H1 (cell line): ENCODE measurements at regions not wholly inside any gene's neighbourhood (a gene's known extent, or its start where the extent isn't known, plus 50 kb on each side); places are given as distances from the start of the nearest gene placed in this dataset.

ENCODE experiments used
- CTBP2 ChIP-seq: IDR thresholded peaks from 2 replicates; pipeline ENCODE4 v1.7.0; 2011; ENCODE audit warnings: borderline replicate concordance, mild to moderate bottlenecking, moderate library complexity, mixed read lengths, low read length; ENCODE audit not compliant: insufficient read depth, insufficient read length
- SP1 ChIP-seq: IDR thresholded peaks from 2 replicates; pipeline ENCODE4 v1.6.1; 2011; ENCODE audit warnings: low read depth, low read length

DNA sequence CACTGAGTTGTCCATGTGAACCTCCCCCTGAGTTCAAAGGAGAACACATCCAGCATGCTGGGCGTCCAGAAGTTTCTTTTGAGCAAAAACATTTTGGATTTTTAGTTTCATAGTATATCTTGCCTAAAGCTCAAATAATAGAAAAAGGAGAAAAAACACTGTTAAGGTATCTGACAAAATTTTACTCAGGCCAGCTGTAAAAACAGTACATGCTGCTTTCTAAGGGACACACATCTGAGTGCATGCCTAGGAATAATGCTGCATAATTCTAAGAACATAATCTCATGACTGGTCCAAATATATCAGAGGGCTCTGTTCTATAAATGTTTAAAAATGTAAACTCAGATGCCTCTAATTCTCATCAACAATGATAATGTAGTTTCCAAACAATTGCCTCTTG, 561.3 kb upstream of the INTU start (continued):
- TF ChIP-seq SP1 (no peak), CTBP2 (no peak)
